Activated CD8-positive, alpha-beta memory T cell treated with anti-CD3 and anti-CD28 coated beads, Interleukin-2, amount 50 U/mL, for 24 hours (primary cell): ENCODE measurements at regions not wholly inside any gene's neighbourhood (a gene's known extent, or its start where the extent isn't known, plus 50 kb on each side); places are given as distances from the start of the nearest gene placed in this dataset.
"Not testable (repeated sequence)": the region's sequence is repeated elsewhere in the genome, so short reads cannot be mapped to it uniquely, and the experiment has no call there.

Experiments used
- DNase-seq: peaks from one replicate; pipeline ENCODE4 v3.0.0-alpha.2; 2020; ENCODE audit errors: extremely low read depth

GRCh38 chr19:30871979-30872378 lies 477.3 kb downstream of the TSHZ3 start:
- no peak for DNase-seq

- no peak for DNase-seq
These were observed 478.4 kb downstream of the TSHZ3 start for GRCh38 chr19:30870876-30871275.

GRCh38 chr19:30865511-30865910 lies 483.7 kb downstream of the TSHZ3 start:
- no peak for DNase-seq

- DNase-seq = no peak
These were observed 484.6 kb downstream of the TSHZ3 start for GRCh38 chr19:30864391-30865215.

GRCh38 chr19:30862876-30863275 lies 486.4 kb downstream of the TSHZ3 start:
- no peak for DNase-seq

- DNase-seq = no peak
These were observed 487.3 kb downstream of the TSHZ3 start for GRCh38 chr19:30861919-30862318.

GRCh38 chr19:30857966-30858490 lies 485.8 kb downstream of the ZNF536 start:
- DNase-seq = no peak

- DNase-seq = no peak
These were observed 485.2 kb downstream of the ZNF536 start for GRCh38 chr19:30857388-30857787.

GRCh38 chr19:30856786-30857185 lies 484.6 kb downstream of the ZNF536 start:
- DNase-seq = no peak

- DNase-seq = no peak
These were observed 484.2 kb downstream of the ZNF536 start for GRCh38 chr19:30856376-30856775.

- no peak for DNase-seq
These were observed 483.3 kb downstream of the ZNF536 start for GRCh38 chr19:30855442-30855841.

GRCh38 chr19:30854661-30855060 lies 482.5 kb downstream of the ZNF536 start:
- DNase-seq = no peak

GRCh38 chr19:30854207-30854606 lies 482.0 kb downstream of the ZNF536 start:
- no peak for DNase-seq

- no peak for DNase-seq
These were observed 480.9 kb downstream of the ZNF536 start for GRCh38 chr19:30853036-30853435.

GRCh38 chr19:30852168-30852567 lies 480.0 kb downstream of the ZNF536 start:
- DNase-seq = no peak

- no peak for DNase-seq
These were observed 479.5 kb downstream of the ZNF536 start for GRCh38 chr19:30851646-30852045.

GRCh38 chr19:30848636-30849425 lies 476.6 kb downstream of the ZNF536 start:
- DNase-seq = no peak

- no peak for DNase-seq
These were observed 473.9 kb downstream of the ZNF536 start for GRCh38 chr19:30846102-30846501.

GRCh38 chr19:30842926-30843325 lies 470.7 kb downstream of the ZNF536 start:
- no peak for DNase-seq

- no peak for DNase-seq
These were observed 469.8 kb downstream of the ZNF536 start for GRCh38 chr19:30841934-30842333.

- no peak for DNase-seq
These were observed 458.7 kb downstream of the ZNF536 start for GRCh38 chr19:30830875-30831274.

- DNase-seq = not testable (repeated sequence)
These were observed 453.3 kb downstream of the ZNF536 start for GRCh38 chr19:30825505-30825904.

GRCh38 chr19:30824809-30825208 lies 452.6 kb downstream of the ZNF536 start:
- no peak for DNase-seq
